Left ventricle myocardium inferior (tissue), 1 donor: ENCODE measurements at regions not wholly inside any gene's neighbourhood (a gene's known extent, or its start where the extent isn't known, plus 50 kb on each side); places are given as distances from the start of the nearest gene placed in this dataset.

Experiments
- DNase-seq: peaks from one replicate; pipeline ENCODE4 v3.0.0-alpha.2; 2020
- H3K27ac ChIP-seq: fragments of 200-600 bp; replicated peaks from 2 replicates; pipeline ENCODE4 v1.8.0; 2021
- H3K27me3 ChIP-seq: fragments of 200-600 bp; 2 replicates; pipeline ENCODE4 v1.8.0; 2021; ENCODE audit warnings: low read depth
- H3K36me3 ChIP-seq: fragments of 200-600 bp; 2 replicates; pipeline ENCODE4 v1.8.0; 2021
- H3K4me1 ChIP-seq: fragments of 200-600 bp; 2 replicates; pipeline ENCODE4 v1.8.0; 2021
- H3K4me3 ChIP-seq: fragments of 200-600 bp; 2 replicates; pipeline ENCODE4 v1.8.0; 2021; ENCODE audit warnings: mild to moderate bottlenecking, moderate library complexity
- H3K9me3 ChIP-seq: fragments of 200-600 bp; replicated peaks from 2 replicates; pipeline ENCODE4 v1.8.0; 2021
- CTCF ChIP-seq: fragments of 200-600 bp; IDR thresholded peaks from 2 replicates; pipeline ENCODE4 v1.8.0; 2021; ENCODE audit warnings: antibody characterized with exemption, mild to moderate bottlenecking, borderline replicate concordance
- intact Hi-C: fragments of 100-400 bp; cut with micrococcal nuclease; formaldehyde crosslinking; loops from one replicate; pipeline ENCODE4 v1.11.0; 2022
- donor health status: DM: no; HTN: yes; CAD: no; lungs with severe emphysema.

- Histone ChIP-seq H3K36me3 (no peaks in the 10 kb centered on the region), H3K4me1 (no peaks in the 10 kb centered on the region), H3K4me3 (no peak overlapping the region), H3K9me3 (peaks cover 12% of the 10 kb centered on the region), H3K27me3 (peaks cover 5% of the 10 kb centered on the region), H3K27ac (no peak overlapping the region)
- intact Hi-C loops: no loop called here
- no peak for TF ChIP-seq CTCF
- no peak for DNase-seq
Measured at GRCh38 chr2:118658596-118659198, 188.8 kb downstream of the EN1 start.

- no peak for DNase-seq
- no peaks in the 10 kb centered on the region for H3K4me1 ChIP-seq
- no peak overlapping the region for H3K4me3 ChIP-seq
- H3K9me3 ChIP-seq: peaks cover 21% of the 10 kb centered on the region
- TF ChIP-seq CTCF: no peak
- intact Hi-C loops: no loop called here
- no peaks in the 10 kb centered on the region for H3K27me3 ChIP-seq
- H3K27ac ChIP-seq: no peak overlapping the region
- H3K36me3 ChIP-seq: no peaks in the 10 kb centered on the region
Measured at GRCh38 chr2:118657466-118657865, 190.0 kb downstream of the EN1 start.

- no peak for TF ChIP-seq CTCF
- intact Hi-C loops: no loop called here
- no peak overlapping the region for H3K4me3 ChIP-seq
Measured at GRCh38 chr2:118654945-118655344, 192.5 kb downstream of the EN1 start.

GRCh38 chr2:118650327-118650726 is 197.1 kb downstream of the EN1 start:
- no peaks in the 10 kb centered on the region for H3K4me1 ChIP-seq
- H3K27me3 ChIP-seq: peaks cover 9% of the 10 kb centered on the region
- no peak overlapping the region for H3K27ac ChIP-seq
- intact Hi-C loops: no loop called here
- peaks cover 30% of the 10 kb centered on the region for H3K9me3 ChIP-seq
- no peak for TF ChIP-seq CTCF
- no peak overlapping the region for H3K4me3 ChIP-seq
- DNase-seq: no peak
- H3K36me3 ChIP-seq: no peaks in the 10 kb centered on the region

More at GRCh38 chr2:118654945-118655344, 192.5 kb downstream of the EN1 start:
- Histone ChIP-seq H3K9me3 (peaks cover 38% of the 10 kb centered on the region), H3K27me3 (peaks cover 4% of the 10 kb centered on the region), H3K36me3 (no peaks in the 10 kb centered on the region), H3K4me1 (no peaks in the 10 kb centered on the region), H3K27ac (no peak overlapping the region)
- DNase-seq: no peak

- Histone ChIP-seq H3K9me3 (peaks cover 8% of the 10 kb centered on the region), H3K4me1 (no peaks in the 10 kb centered on the region), H3K27me3 (peaks cover 9% of the 10 kb centered on the region), H3K36me3 (no peaks in the 10 kb centered on the region), H3K4me3 (no peak overlapping the region), H3K27ac (no peak overlapping the region)
- intact Hi-C loops: no loop called here
- no peak for TF ChIP-seq CTCF
- DNase-seq: no peak
Measured at GRCh38 chr2:118645876-118646275, 201.6 kb downstream of the EN1 start.
